ENCODE measurements at regions not wholly inside any gene's neighbourhood (a gene's known extent, or its start where the extent isn't known, plus 50 kb on each side); places are given as distances from the start of the nearest gene placed in this dataset.

GRCh38 chr10:118840776-118841468 is 86.2 kb upstream of the CACUL1 start:
- Histone ChIP-seq H3K9ac (no peak overlapping the region), H4K20me1 (ENCODE audit: insufficient read depth) (no peaks in the 10 kb centered on the region), H3K27ac (ENCODE audit: low read depth in 2 of 2, low read length in 1 of 2) (no peak overlapping the region), H3K9me2 (no peaks in the 10 kb centered on the region), H3K4me2 (no peak overlapping the region), H3K4me1 (ENCODE audit: control insufficient read depth in 1 of 2, insufficient read depth in 2 of 2, low read depth in 1 of 2, low read length in 1 of 2) (peaks cover 0 to 4% of the 10 kb centered on the region in 2 experiments; a peak in 1 of 4 replicates), H3K79me2 (ENCODE audit: insufficient read depth) (no peaks in the 10 kb centered on the region), H3F3A (replicated peaks; ENCODE audit: insufficient read depth) (no peaks in the 10 kb centered on the region), H3K36me3 (replicated peaks in 1 of 2; ENCODE audit: control insufficient read depth in 1 of 2, insufficient read depth in 2 of 2, low read length in 1 of 2) (no peaks in the 10 kb centered on the region), H2AFZ (ENCODE audit: low read depth) (no peak overlapping the region), H3K27me3 (ENCODE audit: insufficient read depth) (no peaks in the 10 kb centered on the region), H3K4me3 (ENCODE audit: low read depth in 2 of 2, low read length in 1 of 2) (no peak overlapping the region), H3K9me3 (no peaks in the 10 kb centered on the region)
- WGBS (ENCODE audit: low lambda C conversion rate): 64% methylated on average over 7 of the region's 11 CpGs
- CTCF ChIA-PET: interaction anchor here (0.8 to 2.3 kb wide), 3 partner anchors 9 to 26 kb away, joined by 3 to 5 read pairs (median 3); no protein-coding TSS in a partner anchor
- POLR2A ChIA-PET: no interaction called here
- DNase-seq: no peak
- TF ChIP-seq NFIC (IDR thresholded peaks at IDR 0.05; ENCODE audit: borderline replicate concordance) (no peak), ELF1 (IDR thresholded peaks at IDR 0.05) (no peak), GABPA (IDR thresholded peaks at IDR 0.05; ENCODE audit: low read depth) (no peak), RAD21 (IDR thresholded peaks at IDR 0.05; ENCODE audit: low read length) (no peak), JUND (IDR thresholded peaks at IDR 0.05) (no peak), USF1 (IDR thresholded peaks at IDR 0.05; ENCODE audit: borderline replicate concordance, low read depth) (no peak), FOSL2 (IDR thresholded peaks at IDR 0.05; ENCODE audit: borderline replicate concordance, low read depth) (no peak), RCOR1 (IDR thresholded peaks at IDR 0.05; ENCODE audit: low read length) (no peak), POLR2AphosphoS5 (IDR thresholded peaks at IDR 0.05; ENCODE audit: low read depth, low read length) (no peak), GATA2 (CRISPR knock-in tag; IDR thresholded peaks at IDR 0.05) (no peak), EZH2phosphoT487 (IDR thresholded peaks at IDR 0.05; ENCODE audit: borderline replicate concordance, low read depth) (no peak), CHD2 (IDR thresholded peaks at IDR 0.05; ENCODE audit: low read length, partially characterized antibody) (no peak), REST (IDR thresholded peaks at IDR 0.05; ENCODE audit: low read depth, low read length) (no peak), EP300 (IDR thresholded peaks at IDR 0.05; ENCODE audit: borderline replicate concordance in 1 of 2, low read depth in 1 of 2, low read length in 1 of 2) (no peak)
- TF ChIP-seq, protein P1, sequence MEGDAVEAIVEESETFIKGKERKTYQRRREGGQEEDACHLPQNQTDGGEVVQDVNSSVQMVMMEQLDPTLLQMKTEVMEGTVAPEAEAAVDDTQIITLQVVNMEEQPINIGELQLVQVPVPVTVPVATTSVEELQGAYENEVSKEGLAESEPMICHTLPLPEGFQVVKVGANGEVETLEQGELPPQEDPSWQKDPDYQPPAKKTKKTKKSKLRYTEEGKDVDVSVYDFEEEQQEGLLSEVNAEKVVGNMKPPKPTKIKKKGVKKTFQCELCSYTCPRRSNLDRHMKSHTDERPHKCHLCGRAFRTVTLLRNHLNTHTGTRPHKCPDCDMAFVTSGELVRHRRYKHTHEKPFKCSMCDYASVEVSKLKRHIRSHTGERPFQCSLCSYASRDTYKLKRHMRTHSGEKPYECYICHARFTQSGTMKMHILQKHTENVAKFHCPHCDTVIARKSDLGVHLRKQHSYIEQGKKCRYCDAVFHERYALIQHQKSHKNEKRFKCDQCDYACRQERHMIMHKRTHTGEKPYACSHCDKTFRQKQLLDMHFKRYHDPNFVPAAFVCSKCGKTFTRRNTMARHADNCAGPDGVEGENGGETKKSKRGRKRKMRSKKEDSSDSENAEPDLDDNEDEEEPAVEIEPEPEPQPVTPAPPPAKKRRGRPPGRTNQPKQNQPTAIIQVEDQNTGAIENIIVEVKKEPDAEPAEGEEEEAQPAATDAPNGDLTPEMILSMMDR (IDR thresholded peaks at IDR 0.05): no peak
- TF ChIP-seq, protein P2, sequence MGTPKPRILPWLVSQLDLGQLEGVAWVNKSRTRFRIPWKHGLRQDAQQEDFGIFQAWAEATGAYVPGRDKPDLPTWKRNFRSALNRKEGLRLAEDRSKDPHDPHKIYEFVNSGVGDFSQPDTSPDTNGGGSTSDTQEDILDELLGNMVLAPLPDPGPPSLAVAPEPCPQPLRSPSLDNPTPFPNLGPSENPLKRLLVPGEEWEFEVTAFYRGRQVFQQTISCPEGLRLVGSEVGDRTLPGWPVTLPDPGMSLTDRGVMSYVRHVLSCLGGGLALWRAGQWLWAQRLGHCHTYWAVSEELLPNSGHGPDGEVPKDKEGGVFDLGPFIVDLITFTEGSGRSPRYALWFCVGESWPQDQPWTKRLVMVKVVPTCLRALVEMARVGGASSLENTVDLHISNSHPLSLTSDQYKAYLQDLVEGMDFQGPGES (IDR thresholded peaks at IDR 0.05; ENCODE audit: low read depth, low read length): no peak
